Breast epithelium (tissue), 3 donors: ENCODE measurements at regions not wholly inside any gene's neighbourhood (a gene's known extent, or its start where the extent isn't known, plus 50 kb on each side); places are given as distances from the start of the nearest gene placed in this dataset.

Experiments used
- POLR2AphosphoS5 ChIP-seq, 3 donors: sonication (generic); formaldehyde crosslinking; IDR thresholded peaks; one replicate each; pipeline ENCODE4 v1.6.1; 2017; ENCODE audit warnings: antibody characterized with exemption in 3 of 3
- TF ChIP-seq, protein P1 (sequence below), 3 donors: fragments of 450-650 bp; IDR thresholded peaks; one replicate each; pipeline ENCODE4 v1.5.1; 2016 to 2017; ENCODE audit warnings: antibody characterized with exemption in 3 of 3, mild to moderate bottlenecking in 3 of 3, moderate library complexity in 3 of 3

GRCh38 chr2:196365145-196365544 is 193.8 kb upstream of the STK17B start:
- TF ChIP-seq POLR2AphosphoS5 (IDR thresholded peaks at IDR 0.05) = no peak
- TF ChIP-seq, protein P1, sequence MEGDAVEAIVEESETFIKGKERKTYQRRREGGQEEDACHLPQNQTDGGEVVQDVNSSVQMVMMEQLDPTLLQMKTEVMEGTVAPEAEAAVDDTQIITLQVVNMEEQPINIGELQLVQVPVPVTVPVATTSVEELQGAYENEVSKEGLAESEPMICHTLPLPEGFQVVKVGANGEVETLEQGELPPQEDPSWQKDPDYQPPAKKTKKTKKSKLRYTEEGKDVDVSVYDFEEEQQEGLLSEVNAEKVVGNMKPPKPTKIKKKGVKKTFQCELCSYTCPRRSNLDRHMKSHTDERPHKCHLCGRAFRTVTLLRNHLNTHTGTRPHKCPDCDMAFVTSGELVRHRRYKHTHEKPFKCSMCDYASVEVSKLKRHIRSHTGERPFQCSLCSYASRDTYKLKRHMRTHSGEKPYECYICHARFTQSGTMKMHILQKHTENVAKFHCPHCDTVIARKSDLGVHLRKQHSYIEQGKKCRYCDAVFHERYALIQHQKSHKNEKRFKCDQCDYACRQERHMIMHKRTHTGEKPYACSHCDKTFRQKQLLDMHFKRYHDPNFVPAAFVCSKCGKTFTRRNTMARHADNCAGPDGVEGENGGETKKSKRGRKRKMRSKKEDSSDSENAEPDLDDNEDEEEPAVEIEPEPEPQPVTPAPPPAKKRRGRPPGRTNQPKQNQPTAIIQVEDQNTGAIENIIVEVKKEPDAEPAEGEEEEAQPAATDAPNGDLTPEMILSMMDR (IDR thresholded peaks at IDR 0.05) = no peak
